ENCODE measurements at regions not wholly inside any gene's neighbourhood (a gene's known extent, or its start where the extent isn't known, plus 50 kb on each side); places are given as distances from the start of the nearest gene placed in this dataset.

- DNase-seq (ENCODE audit: low read depth in 3 of 3, low spot score in 1 of 3) = no peak
Measured at GRCh38 chr16:65932350-65933072, 434.0 kb upstream of the CDH5 start.

- DNase-seq (ENCODE audit: low read depth in 3 of 3, low spot score in 1 of 3) = no peak
Measured at GRCh38 chr16:65922923-65923322, 443.6 kb upstream of the CDH5 start.

- no peak for DNase-seq (ENCODE audit: low read depth in 3 of 3, low spot score in 1 of 3)
Measured at GRCh38 chr16:65919986-65920376, 446.5 kb upstream of the CDH5 start.

- no peak for DNase-seq (ENCODE audit: low read depth in 3 of 3, low spot score in 1 of 3)
Measured at GRCh38 chr16:65919145-65919985, 447.1 kb upstream of the CDH5 start.

- no peak for DNase-seq (ENCODE audit: low read depth in 3 of 3, low spot score in 1 of 3)
Measured at GRCh38 chr16:65917466-65917865, 449.0 kb upstream of the CDH5 start.

GRCh38 chr16:65916995-65917394 lies 449.5 kb upstream of the CDH5 start:
- no peak for DNase-seq (ENCODE audit: low read depth in 3 of 3, low spot score in 1 of 3)

- no peak for DNase-seq (ENCODE audit: low read depth in 3 of 3, low spot score in 1 of 3)
Measured at GRCh38 chr16:65910291-65910690, 456.2 kb upstream of the CDH5 start.

GRCh38 chr16:65909310-65910050 lies 457.0 kb upstream of the CDH5 start:
- no peak for DNase-seq (ENCODE audit: low read depth in 3 of 3, low spot score in 1 of 3)

- DNase-seq (ENCODE audit: low read depth in 3 of 3, low spot score in 1 of 3) = no peak
Measured at GRCh38 chr16:65908568-65908967, 457.9 kb upstream of the CDH5 start.

GRCh38 chr16:65905331-65905730 lies 461.2 kb upstream of the CDH5 start:
- DNase-seq (ENCODE audit: low read depth in 3 of 3, low spot score in 1 of 3) = no peak

GRCh38 chr16:65896448-65897153 lies 469.9 kb upstream of the CDH5 start:
- no peak for DNase-seq (ENCODE audit: low read depth in 3 of 3, low spot score in 1 of 3)

- no peak for DNase-seq (ENCODE audit: low read depth in 3 of 3, low spot score in 1 of 3)
Measured at GRCh38 chr16:65895906-65896305, 470.6 kb upstream of the CDH5 start.

GRCh38 chr16:65895486-65895885 lies 471.0 kb upstream of the CDH5 start:
- no peak for DNase-seq (ENCODE audit: low read depth in 3 of 3, low spot score in 1 of 3)

- no peak for DNase-seq (ENCODE audit: low read depth in 3 of 3, low spot score in 1 of 3)
Measured at GRCh38 chr16:65890203-65890602, 476.3 kb upstream of the CDH5 start.

GRCh38 chr16:65889533-65889966 lies 476.9 kb upstream of the CDH5 start:
- DNase-seq (ENCODE audit: low read depth in 3 of 3, low spot score in 1 of 3) = no peak

- no peak for DNase-seq (ENCODE audit: low read depth in 3 of 3, low spot score in 1 of 3)
Measured at GRCh38 chr16:65888201-65888600, 478.3 kb upstream of the CDH5 start.

- DNase-seq (ENCODE audit: low read depth in 3 of 3, low spot score in 1 of 3) = no peak
Measured at GRCh38 chr16:65884018-65884417, 482.5 kb upstream of the CDH5 start.

GRCh38 chr16:65878347-65878746 lies 488.1 kb upstream of the CDH5 start:
- DNase-seq (ENCODE audit: low read depth in 3 of 3, low spot score in 1 of 3) = no peak

GRCh38 chr16:65876624-65877023 lies 489.9 kb upstream of the CDH5 start:
- no peak for DNase-seq (ENCODE audit: low read depth in 3 of 3, low spot score in 1 of 3)

- DNase-seq (ENCODE audit: low read depth in 3 of 3, low spot score in 1 of 3) = no peak
Measured at GRCh38 chr16:65876056-65876408, 490.5 kb upstream of the CDH5 start.

GRCh38 chr16:65875381-65876055 lies 491.0 kb upstream of the CDH5 start:
- no peak for DNase-seq (ENCODE audit: low read depth in 3 of 3, low spot score in 1 of 3)
